Neural cell (in vitro differentiated cells): ENCODE measurements at regions not wholly inside any gene's neighbourhood (a gene's known extent, or its start where the extent isn't known, plus 50 kb on each side); places are given as distances from the start of the nearest gene placed in this dataset.

Experiments used
- H2AFZ ChIP-seq: fragments of 200-600, 300-800 bp; sonication (generic), shearing (Covaris generic); 2 replicates; pipeline ENCODE4 v1.6.0; 2014; ENCODE audit warnings: low read depth, mild to moderate bottlenecking, antibody characterized with exemption, low read length, moderate library complexity
- H3F3A ChIP-seq: fragments of 200-600 bp; shearing (Covaris generic); 2 replicates; pipeline ENCODE4 v1.6.1; 2016; ENCODE audit warnings: mild to moderate bottlenecking, moderate library complexity, mixed read lengths, antibody characterized with exemption, low read length; ENCODE audit not compliant: insufficient read depth, poor library complexity, severe bottlenecking
- H3K27ac ChIP-seq: fragments of 200-600, 300-800 bp; sonication (generic), shearing (Covaris generic); 2 replicates; pipeline ENCODE4 v1.5.1; 2014; ENCODE audit warnings: mild to moderate bottlenecking, low read length, moderate library complexity
- H3K27me3 ChIP-seq: fragments of 300-800, 200-600 bp; sonication (generic), shearing (Covaris generic); 2 replicates; pipeline ENCODE4 v1.6.0; 2014; ENCODE audit warnings: mild to moderate bottlenecking, low read depth, low read length, moderate library complexity; ENCODE audit not compliant: insufficient read depth
- H3K36me3 ChIP-seq: fragments of 300-800, 200-600 bp; sonication (generic), shearing (Covaris generic); 2 replicates; pipeline ENCODE4 v1.5.1; 2014; ENCODE audit warnings: mild to moderate bottlenecking, antibody characterized with exemption, low read length, moderate library complexity; ENCODE audit not compliant: insufficient read depth
- H3K4me2 ChIP-seq: fragments of 300-800, 200-600 bp; sonication (generic), shearing (Covaris generic); 2 replicates; pipeline ENCODE4 v1.6.0; 2014; ENCODE audit warnings: mild to moderate bottlenecking, low read length
- H3K4me3 ChIP-seq: fragments of 300-800, 200-600 bp; sonication (generic), shearing (Covaris generic); 2 replicates; pipeline ENCODE4 v1.5.1; 2014; ENCODE audit warnings: mild to moderate bottlenecking, low read length, moderate library complexity
- H3K79me2 ChIP-seq: fragments of 200-600 bp; shearing (Covaris generic); replicated peaks from 2 replicates; pipeline ENCODE4 v1.6.0; 2014; ENCODE audit warnings: mild to moderate bottlenecking, low read length, moderate library complexity; ENCODE audit not compliant: insufficient read depth
- H3K9ac ChIP-seq: fragments of 300-800, 200-600 bp; sonication (generic), shearing (Covaris generic); 2 replicates; pipeline ENCODE4 v1.6.1; 2016; ENCODE audit warnings: mild to moderate bottlenecking, low read length, mixed read lengths
- H3K9me2 ChIP-seq: fragments of 200-600 bp; shearing (Covaris generic); 2 replicates; pipeline ENCODE4 v1.6.1; 2016; ENCODE audit warnings: mild to moderate bottlenecking, low read length, mixed read lengths; ENCODE audit not compliant: insufficient read depth
- H3K9me3 ChIP-seq: fragments of 200-600, 300-800 bp; sonication (generic), shearing (Covaris generic); 2 replicates; pipeline ENCODE4 v1.6.1; 2016; ENCODE audit warnings: mild to moderate bottlenecking, mixed run types, low read length, moderate library complexity, mixed read lengths
- H4K20me1 ChIP-seq: fragments of 200-600 bp; shearing (Covaris generic); 2 replicates; pipeline ENCODE4 v1.6.1; 2016; ENCODE audit warnings: mild to moderate bottlenecking, mixed run types; ENCODE audit not compliant: insufficient read depth
- EP300 ChIP-seq: fragments of 450-650 bp; conservative IDR thresholded peaks from 2 replicates; pipeline ENCODE4 v1.6.1; 2014; ENCODE audit warnings: antibody characterized with exemption, mild to moderate bottlenecking, moderate library complexity; ENCODE audit not compliant: poor library complexity, severe bottlenecking
- EZH2 ChIP-seq: fragments of 200-600, 300-800 bp; shearing (Covaris generic), sonication (generic); IDR thresholded peaks from 2 replicates; pipeline ENCODE4 v1.6.1; 2014; ENCODE audit warnings: antibody characterized with exemption, low read length, borderline replicate concordance, mild to moderate bottlenecking; ENCODE audit not compliant: insufficient read depth, poor library complexity, severe bottlenecking
- MXI1 ChIP-seq: fragments of 450-650 bp; conservative IDR thresholded peaks from 2 replicates; pipeline ENCODE4 v1.6.1; 2014; ENCODE audit warnings: antibody characterized with exemption, mild to moderate bottlenecking; ENCODE audit not compliant: poor library complexity, severe bottlenecking
- POLR2AphosphoS5 ChIP-seq: IDR thresholded peaks from 2 replicates; pipeline ENCODE4 v1.6.1; 2012
- RAD21 ChIP-seq: fragments of 450-650 bp; conservative IDR thresholded peaks from 2 replicates; pipeline ENCODE4 v1.6.1; 2014; ENCODE audit warnings: antibody characterized with exemption, mild to moderate bottlenecking, moderate library complexity
- REST ChIP-seq: IDR thresholded peaks from 2 replicates; pipeline ENCODE4 v1.6.1; 2012; ENCODE audit warnings: borderline replicate concordance
- SMC3 ChIP-seq: fragments of 450-650 bp; conservative IDR thresholded peaks from 2 replicates; pipeline ENCODE4 v1.6.1; 2014; ENCODE audit warnings: antibody characterized with exemption, mild to moderate bottlenecking, moderate library complexity; ENCODE audit not compliant: poor library complexity
- TAF1 ChIP-seq: IDR thresholded peaks from 2 replicates; pipeline ENCODE4 v1.6.1; 2012; ENCODE audit warnings: low read depth
- TF ChIP-seq, protein P1 (sequence below): fragments of 450-650 bp; IDR thresholded peaks from 2 replicates; pipeline ENCODE4 v1.5.1; 2014; ENCODE audit warnings: antibody characterized with exemption, mild to moderate bottlenecking, moderate library complexity; ENCODE audit not compliant: poor library complexity, severe bottlenecking

GRCh38 chr1:193763266-193763665 lies 576.9 kb upstream of the B3GALT2 start:
- Histone ChIP-seq H3K9me2 (no peaks in the 10 kb centered on the region), H3K4me3 (no peak overlapping the region), H2AFZ (no peak overlapping the region), H3K27ac (no peak overlapping the region), H3K4me2 (no peak overlapping the region), H4K20me1 (no peaks in the 10 kb centered on the region), H3K27me3 (no peaks in the 10 kb centered on the region), H3K9me3 (no peaks in the 10 kb centered on the region), H3K36me3 (no peaks in the 10 kb centered on the region), H3K79me2 (no peaks in the 10 kb centered on the region), H3F3A (no peaks in the 10 kb centered on the region), H3K9ac (no peak overlapping the region)
- TF ChIP-seq EP300 (no peak), TAF1 (no peak), REST (no peak), POLR2AphosphoS5 (no peak), EZH2 (no peak)
- TF ChIP-seq, protein P1, sequence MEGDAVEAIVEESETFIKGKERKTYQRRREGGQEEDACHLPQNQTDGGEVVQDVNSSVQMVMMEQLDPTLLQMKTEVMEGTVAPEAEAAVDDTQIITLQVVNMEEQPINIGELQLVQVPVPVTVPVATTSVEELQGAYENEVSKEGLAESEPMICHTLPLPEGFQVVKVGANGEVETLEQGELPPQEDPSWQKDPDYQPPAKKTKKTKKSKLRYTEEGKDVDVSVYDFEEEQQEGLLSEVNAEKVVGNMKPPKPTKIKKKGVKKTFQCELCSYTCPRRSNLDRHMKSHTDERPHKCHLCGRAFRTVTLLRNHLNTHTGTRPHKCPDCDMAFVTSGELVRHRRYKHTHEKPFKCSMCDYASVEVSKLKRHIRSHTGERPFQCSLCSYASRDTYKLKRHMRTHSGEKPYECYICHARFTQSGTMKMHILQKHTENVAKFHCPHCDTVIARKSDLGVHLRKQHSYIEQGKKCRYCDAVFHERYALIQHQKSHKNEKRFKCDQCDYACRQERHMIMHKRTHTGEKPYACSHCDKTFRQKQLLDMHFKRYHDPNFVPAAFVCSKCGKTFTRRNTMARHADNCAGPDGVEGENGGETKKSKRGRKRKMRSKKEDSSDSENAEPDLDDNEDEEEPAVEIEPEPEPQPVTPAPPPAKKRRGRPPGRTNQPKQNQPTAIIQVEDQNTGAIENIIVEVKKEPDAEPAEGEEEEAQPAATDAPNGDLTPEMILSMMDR: no peak

GRCh38 chr1:193762236-193762635 lies 575.8 kb upstream of the B3GALT2 start:
- Histone ChIP-seq H2AFZ (no peak overlapping the region), H4K20me1 (no peaks in the 10 kb centered on the region), H3K79me2 (no peaks in the 10 kb centered on the region), H3K27me3 (no peaks in the 10 kb centered on the region), H3K4me2 (no peak overlapping the region), H3K9me3 (no peaks in the 10 kb centered on the region), H3K9ac (no peak overlapping the region), H3K36me3 (no peaks in the 10 kb centered on the region), H3F3A (no peaks in the 10 kb centered on the region), H3K9me2 (no peaks in the 10 kb centered on the region), H3K4me3 (no peak overlapping the region), H3K27ac (no peak overlapping the region)
- no peak for TF ChIP-seq EZH2
- no peak for TF ChIP-seq REST
- TF ChIP-seq, protein P1: no peak
- TF ChIP-seq POLR2AphosphoS5: no peak
- TF ChIP-seq SMC3: no peak
- no peak for TF ChIP-seq TAF1
- TF ChIP-seq RAD21: no peak
- no peak for TF ChIP-seq EP300
- TF ChIP-seq MXI1: no peak
